Stimulated activated CD4-positive, alpha-beta T cell treated with anti-CD3 and anti-CD28 coated beads, TNF-alpha, amount 100 ng/mL, for 48 hours (primary cell): ENCODE measurements at regions not wholly inside any gene's neighbourhood (a gene's known extent, or its start where the extent isn't known, plus 50 kb on each side); places are given as distances from the start of the nearest gene placed in this dataset.
A peak's percentile ranks its signal among the peaks of the same experiment; 100 is the strongest.

Source experiments
- DNase-seq, 3 donors: peaks; one replicate each; pipeline ENCODE4 v3.0.0-alpha.2; 2020; ENCODE audit warnings: low read depth in 3 of 3

DNA sequence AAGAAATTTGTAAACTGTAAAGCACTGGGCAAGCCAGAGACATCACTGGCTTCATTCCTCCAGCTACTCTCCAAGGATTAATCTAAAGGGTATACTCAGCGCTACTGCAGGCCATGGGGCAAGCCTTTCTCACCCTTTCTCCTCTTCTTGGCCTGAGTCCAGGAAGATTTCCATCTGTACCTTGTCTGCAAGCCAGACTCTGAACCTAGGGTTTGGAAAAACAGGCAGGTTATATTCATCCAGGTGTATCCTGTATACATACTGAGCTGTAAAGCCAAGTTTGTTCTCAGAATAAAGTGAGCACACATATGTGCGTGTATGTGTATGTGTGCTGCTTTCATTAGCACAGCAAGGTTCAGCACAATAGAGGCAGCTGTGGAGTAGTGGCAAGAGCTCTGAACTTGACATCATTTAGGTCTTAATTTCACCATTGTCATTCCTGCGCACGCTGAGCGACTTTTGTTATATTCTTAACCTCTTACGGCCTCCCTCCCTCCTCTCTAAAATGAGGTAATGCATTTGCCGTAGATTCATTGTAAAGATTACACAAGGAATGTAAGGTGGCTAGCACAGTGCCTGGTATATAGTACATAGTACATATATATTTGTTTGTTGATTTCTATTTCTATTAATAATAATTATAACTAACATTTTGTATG, 128.1 kb upstream of the JUN start:
- DNase-seq = no peak

DNA sequence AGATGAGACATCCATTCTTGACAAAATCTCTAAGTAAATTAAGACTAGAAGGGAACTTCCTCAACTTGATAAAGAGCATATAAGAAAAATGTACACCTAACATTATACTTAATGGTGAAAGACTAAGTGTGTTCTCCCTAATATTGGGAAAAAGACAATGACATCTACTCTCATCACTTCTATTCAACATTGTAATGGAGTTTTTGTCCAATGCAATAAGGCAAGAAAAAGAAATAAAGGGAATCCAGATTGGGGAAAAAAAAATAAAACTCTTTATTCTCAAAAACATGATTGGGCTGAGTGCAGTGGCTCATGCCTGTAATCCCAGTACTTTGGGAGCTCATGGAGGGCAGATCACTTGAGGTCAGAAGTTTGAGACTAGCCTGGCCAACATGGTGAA, 131.1 kb upstream of the JUN start:
- DNase-seq = no peak

DNA sequence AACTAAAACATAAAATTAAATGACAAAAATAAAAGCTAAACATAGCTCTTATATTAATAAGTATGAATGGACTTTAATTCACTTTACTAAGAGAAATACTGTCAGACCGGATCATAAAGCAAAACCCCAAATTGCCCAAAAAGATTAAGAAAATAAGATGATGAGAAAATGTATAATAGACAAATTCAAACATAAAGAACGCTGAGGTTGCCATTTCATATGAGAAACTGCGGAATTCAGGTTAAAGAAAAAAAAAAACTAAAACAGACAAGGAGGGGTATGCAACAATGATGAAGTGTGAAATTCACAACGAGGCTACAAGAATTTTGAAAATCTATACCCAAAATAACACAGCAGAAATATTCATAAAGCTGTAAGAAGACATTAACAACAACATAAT, 133.6 kb upstream of the JUN start:
- no peak for DNase-seq

DNA sequence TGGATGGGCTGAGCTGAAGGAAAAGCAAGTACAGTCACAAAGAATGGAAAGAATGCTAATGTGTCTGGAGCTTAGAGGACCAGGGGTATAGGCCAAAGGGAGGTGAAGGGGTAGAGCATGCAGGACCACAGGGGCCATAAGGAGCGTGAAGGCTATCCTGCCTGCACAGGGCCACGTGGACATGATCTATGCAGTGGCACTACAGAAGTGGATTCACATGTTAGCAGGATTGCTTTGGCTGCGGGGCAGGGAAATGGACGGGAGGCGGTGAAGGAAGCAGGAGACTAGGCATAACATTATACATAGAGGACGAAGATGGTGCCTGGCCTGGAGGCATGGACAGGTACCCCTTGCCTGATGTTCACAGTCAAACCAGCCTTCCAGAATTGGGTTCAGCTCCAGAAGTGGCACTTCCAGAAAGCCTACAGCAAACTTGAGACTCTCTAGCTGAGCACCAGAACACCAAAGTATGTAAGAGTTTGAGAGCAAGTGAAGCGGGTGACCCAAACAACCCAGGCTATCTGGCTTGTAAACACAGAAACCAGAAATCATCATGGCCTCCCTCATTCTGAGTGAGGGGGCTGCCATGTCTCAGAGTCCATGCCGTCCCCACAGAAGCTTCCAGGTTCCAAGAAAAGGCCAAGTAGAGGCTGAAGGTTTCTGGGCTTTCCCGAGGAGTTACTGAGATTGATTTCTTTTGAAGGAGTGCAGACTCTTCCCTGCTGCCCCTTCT, 135.5 kb upstream of the JUN start:
- DNase-seq = no peak

DNA sequence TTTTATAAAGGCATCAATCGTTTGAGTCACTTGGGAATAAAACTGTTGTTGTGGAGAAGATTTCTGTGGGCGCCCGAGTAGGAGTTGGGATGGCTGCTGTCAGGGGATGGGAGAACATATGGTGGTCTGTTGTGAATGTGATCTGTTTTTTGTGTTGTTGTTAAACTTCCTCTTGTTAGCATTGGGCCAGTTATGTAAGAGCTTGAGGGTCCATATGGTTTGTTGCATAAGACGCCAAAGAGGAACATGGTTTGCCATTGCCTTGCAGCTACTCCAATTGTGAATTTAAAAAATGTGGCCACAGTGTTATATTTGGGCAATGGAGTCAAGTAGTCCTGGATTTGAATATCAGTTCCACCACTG, 136.1 kb upstream of the JUN start:
- DNase-seq = no peak

DNA sequence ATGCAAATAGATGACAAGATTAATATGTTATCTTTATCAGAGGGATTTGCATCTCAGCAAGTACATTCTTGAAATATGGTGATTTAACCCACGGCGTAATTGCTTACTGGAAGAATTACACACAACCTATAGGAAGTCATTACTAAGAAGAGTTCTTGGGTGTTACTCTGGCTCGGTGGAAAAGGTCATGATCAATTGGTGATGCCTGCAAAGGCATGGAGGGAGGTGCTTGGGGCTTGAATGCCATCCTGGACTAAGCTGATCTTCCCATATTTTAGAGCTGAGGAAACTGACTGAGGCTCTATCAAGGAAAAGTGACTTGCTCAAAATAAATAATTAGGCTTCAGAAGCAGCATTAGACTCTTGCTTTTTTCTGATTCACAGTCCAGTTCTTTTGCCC, 137.5 kb upstream of the JUN start:
- DNase-seq = no peak

DNA sequence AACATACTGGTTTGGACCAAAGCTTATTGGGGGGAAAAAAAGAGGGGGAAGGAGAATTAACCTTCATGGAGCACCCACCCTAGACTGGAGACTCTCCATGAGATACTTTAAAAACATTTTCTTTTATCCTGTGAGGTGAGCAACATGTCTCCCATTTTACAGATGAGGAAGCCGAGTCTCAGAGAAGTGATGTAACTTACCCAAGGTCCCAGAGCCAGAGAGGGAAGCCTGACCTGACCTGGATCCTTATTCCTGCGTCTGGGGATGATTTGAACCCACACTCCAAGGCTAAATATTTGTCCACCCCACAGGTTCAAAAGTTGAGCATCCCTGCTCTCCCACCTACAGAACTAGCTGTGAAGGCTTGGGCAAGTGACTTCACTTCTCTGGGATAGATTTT, 137.9 kb upstream of the JUN start:
- DNase-seq = no peak

DNA sequence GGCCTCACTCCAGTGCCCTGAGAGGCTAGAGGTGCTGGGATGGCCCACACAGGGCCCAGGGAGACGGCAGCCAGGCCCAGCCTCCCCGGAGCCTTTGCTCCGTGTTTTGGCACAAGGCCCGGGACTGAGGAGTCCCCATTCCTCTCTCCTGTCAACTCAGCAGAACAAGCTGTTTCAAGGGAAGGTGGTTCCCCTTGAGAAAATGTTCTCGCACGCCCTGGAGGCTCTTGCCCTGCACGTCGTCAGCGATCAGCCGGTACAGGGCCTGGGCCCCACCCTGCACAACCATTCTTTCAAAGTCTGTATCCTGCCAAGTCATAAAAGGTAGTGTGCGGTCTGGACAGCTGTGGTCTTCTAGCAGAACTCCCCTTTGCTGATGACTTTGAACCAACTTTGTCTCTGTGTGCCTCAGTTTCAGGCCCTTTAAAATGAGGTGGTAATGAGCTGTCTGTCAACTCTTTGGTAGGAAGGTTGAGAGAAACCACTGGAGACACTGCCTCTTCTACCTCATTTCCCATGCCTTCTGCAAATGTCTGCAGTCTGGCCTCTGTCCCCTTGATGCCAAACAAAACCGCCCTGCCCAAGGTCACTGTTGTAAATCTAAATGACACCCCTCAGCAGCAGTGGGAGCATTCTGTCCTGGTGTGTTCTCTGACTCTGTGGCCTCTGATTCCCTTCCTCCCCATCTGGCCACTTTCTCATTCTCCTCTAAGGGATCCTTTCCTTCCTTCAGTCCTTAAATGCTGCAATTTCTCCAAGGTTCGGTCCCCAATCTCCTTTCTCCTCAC, 138.6 kb upstream of the JUN start:
- peak in 1 of 3 donors; percentile 27 for DNase-seq

DNA sequence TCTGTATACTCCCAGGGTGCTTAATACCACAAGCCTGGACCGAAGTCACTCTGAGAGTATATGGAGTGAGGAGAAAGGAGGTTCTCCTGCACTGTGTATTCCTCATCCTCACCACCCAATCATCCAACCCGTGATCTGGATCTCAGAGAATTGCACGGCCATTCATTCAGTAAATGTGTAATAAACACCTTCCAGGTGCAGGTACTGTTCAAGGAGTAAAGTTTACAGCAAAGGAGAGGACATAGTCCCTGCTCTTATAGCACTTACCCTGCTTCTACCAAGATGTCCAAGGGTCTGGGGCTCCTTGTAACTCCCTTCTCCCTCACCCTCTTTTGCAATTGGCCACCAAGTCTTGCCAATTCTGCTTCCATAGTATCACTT, 139.2 kb upstream of the JUN start:
- no peak for DNase-seq

DNA sequence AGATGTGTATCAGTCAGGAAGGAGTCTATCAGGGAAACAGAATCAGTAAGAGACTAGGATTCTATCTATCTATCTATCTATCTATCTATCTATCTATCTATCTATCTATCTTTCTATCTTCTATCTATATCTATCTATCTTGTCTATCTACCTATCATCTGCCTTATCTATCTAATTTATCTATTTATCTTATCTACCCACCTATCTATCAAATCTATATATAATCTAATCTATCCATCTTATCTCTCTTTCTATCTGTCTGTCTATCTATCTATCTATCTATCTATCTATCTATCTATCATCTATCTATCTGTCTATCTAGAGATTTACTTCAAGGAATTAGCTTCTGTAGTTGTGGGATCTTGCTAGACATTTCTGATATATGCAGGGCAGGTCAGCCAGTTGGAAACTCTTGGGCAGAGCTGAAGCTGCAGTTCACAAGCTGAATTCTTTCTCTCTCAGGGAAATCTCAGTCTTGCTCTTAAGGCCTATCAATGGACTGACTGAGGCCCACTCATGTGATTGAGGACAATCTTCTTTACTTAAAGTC, 140.2 kb upstream of the JUN start:
- DNase-seq = no peak

DNA sequence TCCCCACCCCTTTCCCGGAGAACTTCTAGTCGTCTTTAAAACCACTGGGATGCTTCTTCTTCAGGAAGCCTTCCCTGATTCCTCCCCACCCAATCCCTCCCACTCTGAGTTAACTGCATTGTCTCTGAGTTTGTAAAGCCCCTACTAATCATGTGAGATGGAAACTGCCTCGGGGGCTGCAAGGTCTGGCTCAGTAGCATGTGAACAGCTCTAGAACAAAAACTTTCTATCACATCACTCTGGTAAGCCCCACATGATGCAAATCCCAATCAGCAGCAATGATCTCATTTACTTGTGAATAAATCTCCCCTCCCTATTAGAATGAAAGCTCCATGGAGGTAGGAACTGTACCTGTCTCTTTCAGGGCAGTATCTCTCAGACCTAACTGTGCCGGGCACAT, 141.0 kb upstream of the JUN start:
- no peak for DNase-seq

DNA sequence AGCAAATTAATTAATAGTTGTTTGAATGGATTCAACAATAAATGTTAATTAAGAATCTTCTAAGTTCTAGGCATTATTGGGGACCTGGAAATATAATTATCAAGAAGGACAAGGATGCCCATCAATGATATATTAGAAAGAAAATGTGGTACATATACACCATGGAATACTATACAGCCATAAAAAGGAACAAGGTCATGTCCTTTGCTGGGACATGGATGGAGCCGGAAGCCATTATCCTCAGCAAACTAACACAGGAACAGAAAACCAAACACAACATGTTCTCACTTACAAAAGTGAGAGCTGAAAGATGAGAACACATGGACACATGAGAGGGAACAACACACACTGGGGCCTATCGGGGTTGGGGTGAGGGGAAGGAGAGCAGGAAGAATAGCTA, 141.4 kb upstream of the JUN start:
- DNase-seq = no peak

DNA sequence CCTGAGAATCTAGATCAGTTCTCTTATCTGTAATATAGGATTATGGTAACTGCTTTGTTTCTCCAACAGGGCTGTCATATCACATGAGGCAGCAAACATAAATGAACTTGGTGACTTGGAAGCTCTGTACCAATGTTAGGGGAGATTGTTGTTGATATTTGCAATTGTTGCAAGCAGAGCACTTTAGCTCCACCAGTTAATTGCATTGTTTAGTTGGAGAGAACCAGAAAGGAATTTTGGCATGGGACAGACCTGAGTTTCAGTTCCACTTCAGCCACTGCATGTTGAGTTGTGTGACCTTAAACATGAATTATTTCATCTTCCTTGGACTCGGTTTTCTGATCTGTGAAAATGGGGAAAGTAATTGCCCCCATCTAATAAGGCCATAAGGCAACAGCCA, 142.3 kb upstream of the JUN start:
- DNase-seq = no peak

DNA sequence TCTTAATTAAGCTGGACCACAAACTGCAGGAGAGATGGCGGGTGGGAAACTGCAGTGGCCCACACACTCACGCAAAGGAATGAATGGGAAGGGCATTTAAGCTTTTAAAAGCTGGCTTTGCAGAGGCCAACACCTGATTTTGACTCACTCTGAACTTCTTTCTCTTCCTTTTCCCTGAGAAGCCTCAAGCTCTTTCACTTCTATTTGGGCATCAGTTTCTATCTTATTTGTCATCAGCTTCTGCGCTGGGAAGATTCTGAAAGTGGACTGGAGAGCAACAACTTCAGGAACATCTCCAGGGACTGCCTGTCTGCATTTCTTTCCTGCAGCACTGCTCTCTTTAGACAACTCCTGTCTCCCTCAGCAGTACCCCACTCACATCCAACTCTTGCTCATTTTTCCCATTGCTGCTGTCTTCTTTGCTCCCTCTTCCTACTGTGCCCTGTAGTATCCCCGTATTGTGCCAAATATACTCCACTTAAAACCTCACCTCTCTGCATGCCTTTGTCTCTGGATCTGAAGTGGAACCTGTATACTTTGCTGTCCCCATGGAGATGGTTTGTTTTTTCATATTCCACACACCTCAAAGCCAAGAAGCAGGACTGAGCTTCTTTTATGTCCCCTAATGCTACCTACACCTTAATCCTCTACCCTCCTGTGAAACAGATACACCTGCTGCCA, 143.3 kb upstream of the JUN start:
- no peak for DNase-seq

DNA sequence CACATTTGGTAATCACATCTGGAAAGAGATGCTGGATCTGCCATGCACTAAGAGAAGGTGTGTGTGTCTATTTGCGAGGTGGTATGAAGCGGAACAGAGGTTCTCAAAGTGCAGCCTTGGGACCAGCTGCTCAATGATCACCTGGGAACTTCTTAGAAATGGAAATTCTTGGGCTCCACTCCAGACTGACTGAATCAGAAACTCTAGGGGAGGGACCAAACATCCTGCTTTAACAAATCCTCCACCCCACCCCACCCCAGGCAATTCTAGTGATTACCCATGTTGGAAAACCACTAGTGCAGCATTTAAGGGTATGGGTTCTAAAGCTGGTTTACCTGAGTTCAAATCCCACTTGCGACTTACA, 143.9 kb upstream of the JUN start:
- DNase-seq = no peak

DNA sequence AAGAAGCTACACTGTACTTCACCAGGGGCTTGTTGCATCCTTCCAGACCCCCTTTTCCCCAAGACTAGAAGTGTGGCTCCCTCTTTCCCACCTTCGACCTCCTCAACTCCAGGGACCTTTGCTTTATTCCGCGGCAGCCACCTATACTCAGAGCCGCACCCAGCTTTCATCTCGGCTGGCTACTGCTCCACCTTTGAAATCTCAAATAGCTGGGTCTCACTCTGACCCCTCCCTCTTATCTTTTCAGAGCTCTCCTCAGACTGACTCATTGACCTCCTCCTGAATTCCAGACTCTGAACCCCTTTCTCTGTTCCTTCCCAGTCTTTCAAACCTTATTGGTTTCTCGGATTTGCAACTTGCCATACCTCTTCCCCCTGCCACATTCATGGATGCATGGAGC, 144.7 kb upstream of the JUN start:
- DNase-seq = no peak

DNA sequence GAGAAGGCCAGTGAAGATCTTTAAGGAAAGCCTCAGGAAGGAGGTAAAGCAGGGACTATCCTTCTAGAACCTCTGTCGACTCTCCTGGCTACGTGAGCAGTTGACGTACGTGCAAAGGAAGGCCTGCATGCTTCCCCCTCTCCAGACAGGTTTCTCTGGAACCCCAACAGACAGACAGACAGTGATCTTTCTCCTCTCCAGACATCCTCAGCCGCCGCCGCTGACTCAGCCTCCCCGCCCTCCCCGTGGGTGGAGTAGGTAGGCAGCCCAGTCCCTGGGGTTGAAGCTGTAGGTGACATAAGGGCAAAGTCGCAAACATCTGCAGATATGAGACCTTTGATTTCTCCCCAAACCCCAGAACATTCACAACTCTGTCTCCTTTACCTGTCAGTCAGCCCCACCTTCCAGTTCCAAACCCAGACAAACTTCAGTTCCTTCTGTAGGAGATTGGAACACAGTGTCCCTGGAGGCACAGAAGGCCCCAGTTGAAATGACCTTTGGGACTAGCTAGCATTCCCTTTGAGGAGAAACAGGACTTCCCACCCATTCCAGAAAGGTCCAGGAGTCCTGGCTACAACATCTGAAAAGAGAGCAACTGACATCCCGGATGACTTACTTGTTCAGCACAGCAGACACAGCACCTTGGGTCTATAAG, 146.0 kb upstream of the JUN start:
- DNase-seq = peak in 2 of 3 donors; percentile 13 to 51

DNA sequence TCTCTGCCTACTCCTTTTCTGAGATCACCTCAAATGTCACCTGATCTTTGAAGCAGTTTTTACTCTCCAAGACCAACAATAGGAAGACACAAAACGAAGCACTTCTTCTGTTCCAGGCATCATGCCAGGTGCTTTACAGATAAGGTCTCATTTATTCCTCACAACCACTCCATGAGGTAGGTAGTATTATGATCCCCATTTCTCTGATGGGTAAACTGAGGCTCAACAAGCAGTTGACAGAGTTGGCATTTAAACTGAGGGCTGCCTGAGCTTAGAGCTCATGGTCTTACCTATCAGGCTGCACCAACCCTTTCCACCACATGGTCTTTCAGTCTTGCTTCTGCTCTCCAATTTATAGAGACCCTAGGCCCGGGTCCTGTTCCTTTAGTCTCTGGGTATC, 147.2 kb upstream of the JUN start:
- DNase-seq = no peak

DNA sequence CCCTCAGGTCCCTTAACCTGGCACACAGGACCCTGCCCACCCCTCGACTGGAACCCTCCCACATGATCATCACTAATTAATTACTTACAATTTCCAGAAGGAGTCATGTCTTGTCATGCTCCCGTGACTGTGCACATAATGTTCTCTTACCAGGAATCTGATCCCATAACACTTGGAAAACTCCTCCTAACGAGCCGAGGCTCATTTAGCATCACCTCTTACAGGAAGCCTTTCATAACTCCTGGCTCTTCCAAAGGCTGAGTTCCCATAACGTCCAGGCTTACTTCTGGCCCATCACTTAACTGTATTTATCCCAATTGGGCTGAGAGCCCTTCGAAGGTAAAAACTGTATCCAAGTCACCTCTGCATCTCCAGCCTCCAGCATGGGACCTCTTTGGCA, 147.9 kb upstream of the JUN start:
- DNase-seq = no peak

DNA sequence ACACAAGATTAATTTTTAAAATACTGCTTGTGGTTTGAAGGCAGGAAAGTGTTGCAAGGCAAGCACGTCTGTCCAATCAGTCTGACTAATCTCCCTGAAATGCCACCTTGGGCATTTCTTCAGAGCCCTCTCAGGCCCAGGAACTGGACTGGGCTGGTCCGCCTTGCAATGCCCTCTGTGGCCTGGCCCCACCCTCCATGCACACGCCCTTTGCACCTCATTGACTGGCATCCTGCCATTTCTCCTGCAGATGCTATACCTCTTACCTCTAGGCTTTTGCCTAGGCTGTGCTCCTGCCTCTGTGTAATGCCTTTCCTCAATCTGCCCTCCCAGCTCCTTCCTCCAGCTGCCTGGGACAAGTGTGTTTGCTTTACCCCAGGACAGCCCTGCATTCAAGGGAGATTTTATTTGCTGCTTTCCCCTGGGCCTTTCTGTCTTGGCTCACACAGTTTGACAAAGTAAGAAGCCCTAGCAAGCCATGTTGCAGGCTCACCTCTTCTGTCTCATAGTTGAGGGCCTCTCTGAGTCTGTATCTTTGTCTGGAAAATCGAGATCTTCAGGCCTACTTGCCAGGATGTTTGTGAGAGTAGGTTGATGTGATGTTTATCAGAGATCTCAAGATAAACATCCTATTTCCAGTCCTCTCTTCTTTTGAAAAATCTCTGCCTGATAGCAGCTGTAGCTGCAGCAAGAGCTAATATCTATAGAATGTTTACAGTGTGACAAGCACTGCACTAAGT, 149.2 kb upstream of the JUN start:
- no peak for DNase-seq

DNA sequence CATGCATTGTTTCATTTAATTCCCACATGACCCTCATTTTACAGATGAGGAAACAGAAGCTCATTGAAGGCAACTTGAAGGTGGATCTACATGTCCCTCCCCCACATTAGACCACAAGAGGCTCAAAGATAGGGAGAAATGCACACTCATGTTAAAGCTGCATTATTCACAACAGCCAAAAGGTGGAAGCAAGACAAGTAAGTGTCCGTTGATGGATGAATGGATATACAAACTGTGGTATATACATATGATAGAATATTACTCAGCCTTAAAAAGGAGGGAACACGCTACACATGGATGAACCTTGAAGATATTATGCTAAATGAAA, 149.7 kb upstream of the JUN start:
- no peak for DNase-seq
